T47D (cell line): ENCODE measurements at regions not wholly inside any gene's neighbourhood (a gene's known extent, or its start where the extent isn't known, plus 50 kb on each side); places are given as distances from the start of the nearest gene placed in this dataset.

Source experiments
- DNase-seq, 2 experiments: peaks; one replicate each; pipeline versions ENCODE4 v3.0.0 to v3.0.0-alpha.2; 2011 to 2012; ENCODE audit warnings: low read depth in 1 of 2, low spot score in 1 of 2
- JUND ChIP-seq: IDR thresholded peaks from 2 replicates; pipeline ENCODE4 v1.6.1; 2012; ENCODE audit warnings: low read depth
- in situ Hi-C: cut with HindIII; loops from 2 replicates; pipeline ENCODE4 v1.10.0; 2016; ENCODE audit warnings: low sequenced_read_pairs, low pct_unique_long_range_greater_than_20kb

DNA sequence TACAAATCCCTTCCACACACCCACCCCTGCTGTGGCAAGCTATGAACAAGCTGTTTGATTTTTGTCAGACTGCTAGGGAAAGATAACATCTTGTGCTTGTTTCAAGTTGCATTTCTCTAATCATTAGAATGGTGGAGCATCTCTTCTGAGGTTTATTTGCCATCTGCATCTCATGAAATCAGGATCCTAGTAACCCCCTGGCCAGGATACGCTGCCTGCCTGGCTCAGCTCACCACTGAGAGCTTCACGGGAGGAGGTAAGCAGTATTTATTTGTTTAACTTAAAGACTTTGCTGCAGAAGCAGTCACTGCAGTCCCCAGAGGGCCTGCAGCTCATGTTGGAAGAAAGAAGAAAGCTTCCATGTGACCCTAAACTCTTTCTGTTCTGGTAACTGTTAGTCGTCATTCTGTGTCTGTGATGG lies 83.3 kb upstream of the CXCL14 start:
- DNase-seq, result no peak
- in situ Hi-C loops, result no loop called here
- no peak for TF ChIP-seq JUND

DNA sequence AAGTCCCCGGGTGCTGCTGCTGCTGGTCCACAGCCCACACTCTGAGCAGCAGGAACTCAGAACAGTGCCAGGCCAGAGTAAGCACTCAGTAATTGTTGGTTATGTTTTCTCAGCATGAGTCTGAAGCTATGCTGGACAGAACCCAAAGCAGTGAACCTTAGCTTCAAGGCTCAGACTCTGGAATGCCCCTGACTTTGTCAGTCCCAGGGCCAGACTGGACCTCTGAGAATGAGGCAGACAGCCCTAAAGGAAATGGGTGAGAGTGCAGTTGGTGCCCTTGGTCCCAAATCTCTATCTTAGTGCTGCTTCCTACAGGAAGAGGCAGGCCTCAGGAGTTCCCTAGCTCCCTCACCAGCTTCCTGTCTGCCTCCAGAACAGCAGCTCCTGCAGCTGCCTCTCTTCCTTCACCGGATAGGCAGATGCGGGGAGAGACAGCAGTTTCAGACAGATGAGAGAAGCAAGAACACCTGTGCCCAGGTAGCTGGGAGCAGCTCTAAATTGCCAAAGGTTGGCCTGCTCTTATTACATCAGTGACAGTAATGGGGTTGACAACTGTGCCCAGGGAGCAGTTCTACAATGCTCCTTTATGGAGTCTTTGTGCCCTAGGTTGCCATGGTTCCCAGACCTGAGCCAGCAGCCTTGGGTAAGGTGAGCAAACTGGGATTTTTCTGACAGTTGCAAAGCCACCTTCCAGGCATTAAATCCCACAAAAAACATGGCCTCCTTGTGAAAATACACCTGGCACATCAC lies 82.2 kb upstream of the CXCL14 start:
- in situ Hi-C loops, result no loop called here
- TF ChIP-seq JUND, result no peak
- peak; percentile 12 to 72 for DNase-seq

DNA sequence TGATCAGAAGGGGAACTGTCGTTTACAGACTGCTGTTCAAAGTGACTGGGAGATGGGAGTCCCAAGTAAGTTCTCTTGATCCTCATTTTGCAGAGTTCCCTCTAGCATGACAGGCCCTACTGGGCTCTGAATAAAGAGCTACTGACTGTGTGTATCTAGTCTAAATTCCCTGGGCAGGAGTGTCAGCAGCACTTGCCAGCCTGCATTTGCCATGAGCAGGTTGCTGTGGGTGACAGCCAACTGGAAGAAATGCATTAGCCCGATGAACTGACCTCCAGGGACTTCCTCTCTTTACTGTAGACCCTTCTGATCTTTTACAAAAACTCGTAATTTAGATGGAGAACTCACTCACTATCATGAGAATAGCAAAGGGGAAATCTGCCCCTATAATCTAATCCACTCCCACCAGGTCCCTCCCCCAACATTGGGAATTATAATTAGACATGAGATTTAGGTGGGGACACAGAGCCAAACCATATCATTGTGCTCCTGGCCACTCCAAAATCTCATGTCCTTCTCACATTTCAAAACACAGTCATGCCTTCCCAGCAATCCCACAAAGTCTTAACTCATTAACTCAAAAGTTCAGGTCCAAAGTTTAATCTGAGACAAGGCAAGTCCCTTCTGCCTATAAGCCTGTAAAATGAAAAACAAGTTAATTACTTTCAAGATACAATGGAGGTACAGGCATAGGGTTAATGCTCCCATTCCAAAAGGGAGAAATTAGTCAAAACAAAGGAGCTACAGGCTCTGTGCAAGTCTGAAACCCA lies 78.9 kb upstream of the CXCL14 start:
- no peak for DNase-seq
- in situ Hi-C loops, result no loop called here

DNA sequence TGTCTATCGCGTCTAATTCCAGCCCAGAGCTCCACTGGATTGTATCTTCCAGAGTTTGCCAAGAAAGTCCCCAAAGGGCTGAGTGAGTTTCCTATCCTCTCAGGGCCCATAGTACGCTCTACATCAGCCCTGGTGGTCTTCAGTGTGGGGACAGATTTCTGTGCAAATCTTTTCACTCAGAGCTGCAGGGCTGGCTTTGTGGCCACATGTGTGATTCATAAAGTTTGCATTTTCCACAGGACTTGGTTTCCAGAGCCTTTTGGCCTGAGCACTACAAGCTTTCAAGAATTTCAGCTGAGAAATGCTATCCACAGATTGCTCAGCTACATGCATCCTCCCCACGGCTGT lies 76.7 kb upstream of the CXCL14 start:
- no peak for DNase-seq
- TF ChIP-seq JUND, result no peak
- in situ Hi-C loops, result no loop called here

More for the DNA sequence above, 78.9 kb upstream of the CXCL14 start:
- no peak for TF ChIP-seq JUND

DNA sequence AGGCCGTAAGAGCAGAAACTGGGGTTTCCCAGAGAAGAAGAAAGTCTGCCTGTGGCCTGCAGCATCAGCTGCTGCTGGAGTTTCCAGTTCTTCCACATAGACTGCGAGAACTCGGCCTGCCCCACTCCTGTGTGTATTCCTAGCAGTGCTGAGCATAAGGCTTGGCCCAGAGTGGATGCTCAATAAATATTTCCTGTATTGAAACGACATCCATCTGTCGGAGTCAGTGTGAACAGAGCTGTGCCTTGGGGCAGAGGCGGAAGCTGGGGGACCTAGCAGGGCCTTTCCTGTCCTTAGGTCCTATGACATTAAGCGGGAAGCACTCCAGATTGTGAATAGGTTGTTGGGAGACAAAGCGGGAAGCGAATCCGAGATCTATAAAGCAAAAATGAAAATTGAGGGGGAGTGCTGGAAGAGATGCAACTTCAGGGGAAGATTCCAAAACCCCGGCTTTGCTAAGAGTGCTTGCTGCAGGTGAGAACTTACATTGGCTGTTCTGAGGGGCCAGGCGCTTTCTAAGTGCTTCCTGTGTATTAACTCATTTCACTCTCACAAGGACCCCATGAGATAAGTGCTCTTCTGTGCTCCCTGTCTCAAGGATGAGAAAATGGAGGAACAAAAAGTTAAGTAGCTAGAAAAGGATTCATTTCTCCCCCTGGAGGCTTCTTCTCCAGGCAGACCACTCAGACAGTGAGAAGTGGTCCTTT lies 76.1 kb upstream of the CXCL14 start:
- no peak for TF ChIP-seq JUND
- in situ Hi-C loops, result no loop called here
- peak; percentile 46 to 65 for DNase-seq

DNA sequence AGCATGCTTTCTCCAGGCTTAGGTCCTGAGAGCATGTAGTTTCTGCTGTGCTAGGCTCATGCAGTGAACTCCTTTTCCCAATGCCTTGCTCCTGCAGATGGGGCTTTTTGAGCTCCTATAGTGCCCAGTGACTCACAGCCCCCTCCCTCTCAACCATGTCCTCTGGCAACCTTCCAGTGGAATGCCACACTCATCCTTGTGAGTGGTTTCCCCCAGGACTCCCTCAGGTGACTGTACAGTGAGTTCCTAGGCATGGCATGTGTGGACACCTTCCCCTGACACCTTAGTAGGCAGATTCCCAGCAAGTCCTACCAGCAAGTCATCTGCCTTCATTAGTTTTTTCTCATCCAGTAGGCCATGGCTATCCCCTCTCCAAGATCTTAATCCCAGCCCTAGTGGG lies 72.4 kb upstream of the CXCL14 start:
- TF ChIP-seq JUND, result no peak
- DNase-seq, result no peak
- in situ Hi-C loops, result no loop called here

DNA sequence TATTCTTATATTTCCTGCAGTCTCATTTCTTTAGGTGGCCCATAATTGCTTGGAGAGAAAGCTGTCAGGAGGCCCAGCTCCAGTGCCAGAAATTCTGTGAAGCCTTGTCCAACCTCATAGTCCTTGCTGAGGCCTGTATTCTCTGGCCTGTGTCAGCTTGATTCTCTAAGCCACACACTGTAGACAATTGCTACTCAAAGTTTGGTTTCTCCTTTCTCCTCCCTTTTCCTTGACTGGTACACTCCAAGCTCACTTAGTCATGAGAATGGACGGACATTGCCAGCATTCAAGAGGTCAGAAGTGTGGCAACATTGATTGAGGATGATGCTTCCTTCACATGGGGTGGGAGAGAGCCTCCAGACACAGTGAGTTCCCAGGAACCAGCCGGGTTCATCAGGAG lies 71.3 kb upstream of the CXCL14 start:
- DNase-seq, result no peak
- TF ChIP-seq JUND, result no peak
- in situ Hi-C loops, result no loop called here

DNA sequence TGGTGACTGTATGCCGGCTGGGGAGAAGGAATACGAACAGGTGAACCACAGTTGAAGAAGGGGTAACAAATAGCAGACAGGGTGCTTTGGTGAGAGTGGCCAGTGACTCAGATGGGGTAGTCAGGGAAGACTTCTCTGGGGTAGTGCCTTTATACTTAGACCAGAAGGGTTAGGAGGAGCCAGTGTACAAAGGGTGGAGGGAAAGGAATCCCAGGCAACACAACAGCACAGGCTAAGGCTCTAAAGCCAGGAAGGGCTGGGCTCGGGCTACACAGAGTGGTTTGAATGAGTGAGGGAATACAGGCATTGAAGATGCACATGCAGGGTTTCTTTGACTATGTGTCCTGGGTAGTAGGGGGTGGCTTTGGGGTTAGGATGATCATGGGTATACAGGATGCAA lies 70.6 kb upstream of the CXCL14 start:
- in situ Hi-C loops, result no loop called here
- TF ChIP-seq JUND, result no peak
- DNase-seq, result no peak

DNA sequence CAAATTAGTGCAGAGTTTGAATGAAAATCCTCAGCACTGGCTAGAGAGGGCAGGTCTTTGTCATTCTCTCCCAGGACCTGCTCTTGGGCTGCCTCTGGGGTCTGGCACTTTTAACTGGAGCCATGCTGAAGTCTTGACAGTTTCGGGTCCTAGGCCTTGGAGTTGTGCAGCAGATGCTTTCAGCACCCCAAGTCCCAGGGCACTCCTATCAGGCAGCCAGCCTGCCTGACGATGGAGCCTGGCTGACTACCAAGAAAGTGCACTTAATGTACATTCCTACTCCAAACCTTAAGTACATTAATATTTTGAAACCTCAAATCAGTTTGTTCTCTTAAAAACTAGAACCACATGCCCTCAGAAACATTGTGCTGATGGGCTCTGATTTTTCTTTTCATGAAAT lies 69.3 kb upstream of the CXCL14 start:
- no peak for DNase-seq
- no peak for TF ChIP-seq JUND
- in situ Hi-C loops, result no loop called here

DNA sequence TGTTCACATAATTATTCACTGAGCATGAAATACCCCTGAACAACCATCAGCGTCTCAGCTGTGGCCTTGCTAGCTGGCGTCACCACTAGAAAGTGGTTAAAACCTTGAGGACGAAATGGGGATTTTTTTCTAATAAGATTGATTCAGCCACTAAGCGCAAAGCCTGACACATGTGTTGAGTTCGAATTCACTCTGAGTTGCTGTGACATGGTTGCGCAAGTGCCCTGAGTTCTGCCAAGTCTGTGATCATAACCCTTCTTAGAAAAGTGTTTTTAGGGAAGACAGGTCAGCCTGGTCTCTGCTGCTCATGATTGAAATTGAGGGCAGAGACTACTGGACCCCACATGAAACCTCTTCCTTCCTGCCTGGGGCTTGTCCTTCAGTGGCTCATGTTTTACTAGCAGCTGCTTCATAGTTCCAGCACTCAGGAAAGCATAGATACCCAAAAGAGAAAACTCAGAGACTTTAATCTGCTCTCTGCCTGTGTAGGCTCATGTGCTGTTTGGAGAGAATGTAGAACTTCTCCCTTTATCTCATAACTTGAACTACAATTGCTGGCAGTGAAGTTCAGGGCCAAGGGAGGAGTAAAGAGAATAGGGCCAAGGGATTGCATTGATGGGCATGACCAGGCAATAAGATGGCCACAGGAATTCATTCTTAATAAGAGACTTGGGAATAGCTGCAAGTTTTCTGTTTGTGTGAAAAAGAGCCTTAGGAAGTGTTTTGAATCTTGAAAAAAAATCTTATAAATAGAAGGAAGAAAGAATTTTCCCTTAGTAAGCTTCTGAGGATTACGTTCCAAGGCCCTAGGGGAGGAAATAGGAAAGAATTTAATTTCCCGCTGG lies 66.8 kb upstream of the CXCL14 start:
- DNase-seq, result peak in 1 of 2 experiments; percentile 59
- no peak for TF ChIP-seq JUND
- in situ Hi-C loops, result no loop called here

DNA sequence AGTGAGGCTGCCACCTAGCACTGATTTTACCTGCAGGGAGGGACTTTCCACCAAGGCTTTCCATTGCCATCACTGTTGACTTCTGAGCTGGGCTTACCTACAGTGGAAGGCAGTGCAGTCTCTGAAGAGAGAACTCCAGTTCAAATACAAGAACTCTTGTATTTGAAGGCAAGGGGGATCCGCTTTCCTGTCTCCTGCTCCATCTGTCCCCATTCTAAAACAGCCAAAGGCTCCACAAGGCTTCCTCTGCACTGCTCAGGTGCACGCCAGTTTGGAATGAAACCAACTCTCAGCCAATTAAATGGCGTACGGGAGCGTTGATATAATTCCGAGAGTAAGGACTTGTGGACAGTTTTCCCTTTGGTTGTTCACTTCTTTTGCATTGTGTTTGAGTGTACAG lies 66.0 kb upstream of the CXCL14 start:
- no peak for DNase-seq
- in situ Hi-C loops, result no loop called here
- TF ChIP-seq JUND, result no peak
